ENCODE measurements at regions not wholly inside any gene's neighbourhood (a gene's known extent, or its start where the extent isn't known, plus 50 kb on each side); places are given as distances from the start of the nearest gene placed in this dataset.
A peak's percentile ranks its signal among the peaks of the same experiment; 100 is the strongest.
"Not testable (repeated sequence)": the region's sequence is repeated elsewhere in the genome, so short reads cannot be mapped to it uniquely, and the experiment has no call there.

GRCh38 chr3:27553886-27554540 is 69.8 kb upstream of the SLC4A7 start:
- WGBS, result 97% methylated on average over 2 of the region's 2 CpGs
- H3K4me3 ChIP-seq (ENCODE audit: low read length), result no peak overlapping the region
- no peak overlapping the region for H3K27ac ChIP-seq (ENCODE audit: low read depth, low read length)
- no peak overlapping the region for H3K9ac ChIP-seq (ENCODE audit: low read depth, low read length)
- no peaks in the 10 kb centered on the region for H3K36me3 ChIP-seq (ENCODE audit: insufficient read depth, low read length)
- no peaks in the 10 kb centered on the region for H3K27me3 ChIP-seq (ENCODE audit: insufficient read depth, low read length)
- 0 out of 2 replicates have a peak, but pooled peaks cover 3% of the 10 kb centered on the region for H3K9me3 ChIP-seq (ENCODE audit: insufficient read depth, low read depth, low read length)
- no peaks in the 10 kb centered on the region for H3K4me1 ChIP-seq (ENCODE audit: insufficient read depth, low read length)

DNA sequence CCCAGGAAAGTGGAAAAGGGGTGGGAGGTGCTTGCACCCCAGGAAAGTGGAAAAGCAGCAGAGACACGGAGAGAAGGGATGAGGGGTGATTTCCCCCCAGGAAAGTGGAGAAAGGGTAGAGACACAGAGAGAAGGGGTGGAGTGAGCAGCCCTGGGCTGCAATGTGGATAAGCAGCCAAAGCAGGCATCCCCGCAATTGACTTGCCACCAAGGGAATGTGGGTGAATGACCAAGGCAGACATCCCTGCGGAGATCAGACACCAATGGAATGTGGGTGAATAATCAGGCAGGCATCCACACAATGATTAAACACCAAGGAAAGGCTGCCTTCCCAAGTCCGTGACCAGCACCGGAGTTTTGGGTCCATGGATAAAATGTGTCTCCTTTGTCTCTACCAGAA is 68.5 kb upstream of the SLC4A7 start:
- not testable (repeated sequence) for H3K27ac ChIP-seq (ENCODE audit: low read depth, low read length)

GRCh38 chr3:27551413-27551812 is 67.2 kb upstream of the SLC4A7 start:
- not testable (repeated sequence) for H3K9ac ChIP-seq (ENCODE audit: low read depth, low read length); H3K9me3 ChIP-seq (ENCODE audit: insufficient read depth, low read depth, low read length); H3K4me3 ChIP-seq (ENCODE audit: low read length); H3K4me1 ChIP-seq (ENCODE audit: insufficient read depth, low read length); H3K36me3 ChIP-seq (ENCODE audit: insufficient read depth, low read length); H3K27me3 ChIP-seq (ENCODE audit: insufficient read depth, low read length); H3K27ac ChIP-seq (ENCODE audit: low read depth, low read length)
- 88% methylated on average over 4 of the region's 4 CpGs for WGBS

More for the DNA sequence above, 68.5 kb upstream of the SLC4A7 start:
- H3K9me3 ChIP-seq (ENCODE audit: insufficient read depth, low read depth, low read length); H3K36me3 ChIP-seq (ENCODE audit: insufficient read depth, low read length); H3K4me1 ChIP-seq (ENCODE audit: insufficient read depth, low read length); H3K27me3 ChIP-seq (ENCODE audit: insufficient read depth, low read length); H3K9ac ChIP-seq (ENCODE audit: low read depth, low read length); H3K4me3 ChIP-seq (ENCODE audit: low read length): not testable (repeated sequence)
- whole genome bisulfite sequencing, result 76% methylated on average over 5 of the region's 5 CpGs

DNA sequence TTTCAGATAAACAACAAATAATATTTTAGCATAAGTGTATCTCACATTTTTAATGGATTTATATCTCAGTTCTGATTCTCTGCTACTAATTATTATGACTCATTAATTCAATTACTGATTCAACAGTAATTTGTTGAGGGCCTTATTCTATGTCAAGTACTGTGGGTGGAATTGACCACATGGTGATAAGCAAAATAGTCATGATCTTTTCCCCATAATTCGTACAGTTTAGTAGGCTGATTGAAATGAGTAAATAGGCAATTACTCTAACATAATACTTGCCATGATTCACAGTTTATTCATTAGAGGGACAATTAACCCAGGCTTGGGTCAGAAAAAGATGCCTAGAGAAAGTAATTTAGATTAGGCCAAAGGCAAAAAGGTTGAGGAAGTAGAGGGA is 60.9 kb upstream of the SLC4A7 start:
- Histone ChIP-seq H3K27ac (ENCODE audit: low read depth, low read length) (no peak overlapping the region), H3K36me3 (ENCODE audit: insufficient read depth, low read length) (no peaks in the 10 kb centered on the region), H3K9ac (ENCODE audit: low read depth, low read length) (no peak overlapping the region), H3K27me3 (ENCODE audit: insufficient read depth, low read length) (no peaks in the 10 kb centered on the region), H3K9me3 (ENCODE audit: insufficient read depth, low read depth, low read length) (no peaks in the 10 kb centered on the region), H3K4me3 (ENCODE audit: low read length) (no peak overlapping the region), H3K4me1 (ENCODE audit: insufficient read depth, low read length) (peaks cover 10% of the 10 kb centered on the region)
- no CpG with 5 or more reads among the region's 1 CpG for WGBS

GRCh38 chr3:27544372-27544865 is 60.2 kb upstream of the SLC4A7 start:
- Histone ChIP-seq H3K36me3 (ENCODE audit: insufficient read depth, low read length) (no peaks in the 10 kb centered on the region), H3K27ac (ENCODE audit: low read depth, low read length) (no peak overlapping the region), H3K27me3 (ENCODE audit: insufficient read depth, low read length) (no peaks in the 10 kb centered on the region), H3K4me3 (ENCODE audit: low read length) (no peak overlapping the region), H3K9me3 (ENCODE audit: insufficient read depth, low read depth, low read length) (no peaks in the 10 kb centered on the region), H3K9ac (ENCODE audit: low read depth, low read length) (no peak overlapping the region), H3K4me1 (ENCODE audit: insufficient read depth, low read length) (peaks cover 10% of the 10 kb centered on the region)
- 100% methylated on average over 1 of the region's 3 CpGs for WGBS

- H3K27ac ChIP-seq (ENCODE audit: low read depth, low read length), result no peak overlapping the region
- H3K9me3 ChIP-seq (ENCODE audit: insufficient read depth, low read depth, low read length), result no peaks in the 10 kb centered on the region
- H3K36me3 ChIP-seq (ENCODE audit: insufficient read depth, low read length), result no peaks in the 10 kb centered on the region
- no peak overlapping the region for H3K9ac ChIP-seq (ENCODE audit: low read depth, low read length)
- no peaks in the 10 kb centered on the region for H3K27me3 ChIP-seq (ENCODE audit: insufficient read depth, low read length)
- peaks cover 10% of the 10 kb centered on the region for H3K4me1 ChIP-seq (ENCODE audit: insufficient read depth, low read length)
- no peak overlapping the region for H3K4me3 ChIP-seq (ENCODE audit: low read length)
- 87% methylated on average over 5 of the region's 5 CpGs for WGBS
Measured at GRCh38 chr3:27542476-27542875, 58.3 kb upstream of the SLC4A7 start.

DNA sequence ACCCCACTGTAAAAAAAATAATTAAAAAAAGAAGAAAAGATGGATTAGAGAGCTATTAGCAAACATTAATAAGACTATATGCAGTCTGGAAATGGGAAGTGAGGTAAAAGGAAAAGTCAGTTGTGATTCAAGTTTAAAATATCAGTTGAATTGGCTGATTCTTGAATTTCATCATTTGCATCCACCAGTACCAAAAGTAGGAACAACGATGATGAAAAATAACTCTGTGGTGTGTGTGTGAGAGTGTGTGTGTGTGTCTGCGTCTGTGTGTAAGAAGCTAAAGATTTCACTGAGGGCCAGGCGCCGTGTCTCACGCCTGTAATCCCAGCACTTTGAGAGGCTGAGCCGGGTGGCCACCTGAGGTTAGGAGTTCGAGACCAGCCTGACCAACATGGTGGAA is 56.0 kb upstream of the SLC4A7 start:
- Histone ChIP-seq H3K9me3 (ENCODE audit: insufficient read depth, low read depth, low read length) (no peaks in the 10 kb centered on the region), H3K36me3 (ENCODE audit: insufficient read depth, low read length) (no peaks in the 10 kb centered on the region), H3K27me3 (ENCODE audit: insufficient read depth, low read length) (no peaks in the 10 kb centered on the region), H3K4me1 (ENCODE audit: insufficient read depth, low read length) (peaks cover 23% of the 10 kb centered on the region), H3K27ac (ENCODE audit: low read depth, low read length) (no peak overlapping the region), H3K9ac (ENCODE audit: low read depth, low read length) (no peak overlapping the region), H3K4me3 (ENCODE audit: low read length) (no peak overlapping the region)
- WGBS, result 96% methylated on average over 7 of the region's 7 CpGs

DNA sequence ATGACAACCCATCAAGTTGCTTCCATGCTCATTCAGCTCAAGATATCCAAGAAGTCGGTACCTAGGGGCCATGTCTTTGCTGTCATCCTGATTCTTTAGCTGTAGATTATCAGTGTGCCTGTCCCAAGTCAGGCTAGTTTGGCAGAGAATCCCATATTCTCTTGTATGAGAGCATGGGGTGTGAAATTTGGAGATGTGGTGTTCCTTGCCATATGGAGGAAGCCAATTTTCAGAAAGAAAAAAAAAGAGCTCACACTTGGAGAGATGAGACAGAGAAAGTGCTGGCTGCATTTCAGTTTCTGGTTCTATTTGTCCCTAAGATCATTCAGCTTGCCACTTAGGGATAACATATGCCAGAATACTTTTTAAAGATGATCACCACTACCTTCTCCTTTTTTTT is 52.3 kb upstream of the SLC4A7 start:
- peaks cover 45% of the 10 kb centered on the region for H3K4me1 ChIP-seq (ENCODE audit: insufficient read depth, low read length)

DNA sequence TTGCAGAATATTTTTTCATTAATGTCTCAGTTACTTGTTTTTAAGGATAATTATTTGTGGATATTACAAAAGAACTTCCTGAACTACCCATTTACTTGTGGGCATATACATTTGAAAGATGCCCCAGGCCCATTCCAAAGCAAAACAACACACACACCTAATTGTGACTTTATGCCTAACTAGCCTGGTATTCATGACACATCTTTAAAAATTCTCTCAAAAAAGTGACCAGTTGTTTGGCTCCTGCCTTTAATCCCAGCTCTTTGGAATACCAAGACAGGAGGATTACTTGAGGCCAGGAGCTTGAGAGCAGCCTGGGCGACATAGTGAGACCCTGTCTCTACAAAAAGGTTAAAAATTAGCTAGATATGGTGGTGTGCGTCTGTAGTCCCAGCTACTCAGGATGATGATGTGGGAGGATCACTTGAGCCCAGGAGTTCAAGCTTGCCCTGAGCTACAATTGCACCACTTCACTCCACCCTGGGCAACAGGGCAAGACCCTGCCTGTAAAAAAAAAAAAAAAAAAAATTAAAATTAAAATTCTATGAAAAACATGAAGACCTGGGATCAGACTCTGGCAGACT is 51.7 kb upstream of the SLC4A7 start:
- H3K4me1 ChIP-seq (ENCODE audit: insufficient read depth, low read length), result peaks cover 48% of the 10 kb centered on the region
- no peak overlapping the region for H3K9ac ChIP-seq (ENCODE audit: low read depth, low read length)

More for the DNA sequence above, 52.3 kb upstream of the SLC4A7 start:
- 97% methylated on average over 1 of the region's 1 CpG for WGBS
- peak overlapping the region; percentile 22; the same call in 1 of the 2 replicates for H3K27ac ChIP-seq (ENCODE audit: low read depth, low read length)
- H3K27me3 ChIP-seq (ENCODE audit: insufficient read depth, low read length), result no peaks in the 10 kb centered on the region
- no peaks in the 10 kb centered on the region for H3K36me3 ChIP-seq (ENCODE audit: insufficient read depth, low read length)
- H3K4me3 ChIP-seq (ENCODE audit: low read length), result no peak overlapping the region
- H3K9ac ChIP-seq (ENCODE audit: low read depth, low read length), result no peak overlapping the region
- no peaks in the 10 kb centered on the region for H3K9me3 ChIP-seq (ENCODE audit: insufficient read depth, low read depth, low read length)

DNA sequence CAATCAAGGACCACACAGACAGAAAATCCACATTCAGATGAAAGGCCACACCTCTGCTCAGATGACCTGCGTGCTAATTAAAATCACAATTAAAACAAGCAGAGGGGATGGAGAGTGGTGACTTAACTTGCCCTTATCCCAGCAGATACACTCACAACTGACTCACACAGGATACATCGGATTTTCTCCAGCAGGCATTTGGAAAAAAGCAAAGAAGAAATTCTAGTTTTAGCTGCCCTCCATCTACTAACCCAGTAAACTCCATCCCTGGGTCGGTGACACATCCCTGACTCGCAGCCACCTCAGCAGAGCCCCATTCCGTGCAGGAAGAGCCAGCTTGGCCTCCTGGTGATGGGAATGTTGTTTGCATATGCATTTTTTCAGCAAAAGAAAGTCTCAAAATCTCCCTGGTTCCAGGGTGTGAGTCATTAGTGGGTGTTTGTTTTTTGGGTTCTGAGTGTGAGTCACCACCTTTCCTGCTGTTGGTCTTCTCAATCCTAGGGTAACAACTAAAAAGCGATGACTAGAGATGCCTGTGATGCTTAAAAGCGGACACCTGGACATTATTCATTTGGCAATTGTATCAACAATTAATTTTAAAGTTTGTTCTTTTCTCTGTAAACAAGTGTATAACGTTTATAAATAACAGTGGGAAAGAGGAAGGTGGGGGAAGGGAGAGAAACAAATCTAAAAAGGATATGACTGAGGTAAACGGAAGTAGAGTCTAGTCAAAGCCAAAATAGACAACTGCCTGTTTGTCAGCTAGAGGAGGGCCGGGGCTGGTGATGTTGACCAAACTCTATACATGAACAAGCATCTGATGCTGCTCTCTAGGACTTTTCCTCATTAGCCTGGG is 49.8 kb upstream of the SLC4A7 start:
- Histone ChIP-seq H3K9ac (ENCODE audit: low read depth, low read length) (peak overlapping the region; percentile 38; the same call in 1 of the 2 replicates), H3K4me1 (ENCODE audit: insufficient read depth, low read length) (peaks cover 50% of the 10 kb centered on the region)
- WGBS, result 8% methylated on average over 10 of the region's 10 CpGs

More for the DNA sequence above, 51.7 kb upstream of the SLC4A7 start:
- no peak overlapping the region for H3K4me3 ChIP-seq (ENCODE audit: low read length)
- WGBS, result 83% methylated on average over 2 of the region's 2 CpGs
- H3K36me3 ChIP-seq (ENCODE audit: insufficient read depth, low read length), result no peaks in the 10 kb centered on the region
- H3K27me3 ChIP-seq (ENCODE audit: insufficient read depth, low read length), result no peaks in the 10 kb centered on the region; the same call in 1 of the 2 replicates
- H3K27ac ChIP-seq (ENCODE audit: low read depth, low read length), result peak overlapping the region; percentile 57
- no peaks in the 10 kb centered on the region for H3K9me3 ChIP-seq (ENCODE audit: insufficient read depth, low read depth, low read length)

More for the DNA sequence above, 49.8 kb upstream of the SLC4A7 start:
- Histone ChIP-seq H3K27ac (ENCODE audit: low read depth, low read length) (peak overlapping the region; percentile 93), H3K36me3 (ENCODE audit: insufficient read depth, low read length) (no peaks in the 10 kb centered on the region), H3K9me3 (ENCODE audit: insufficient read depth, low read depth, low read length) (no peaks in the 10 kb centered on the region), H3K27me3 (ENCODE audit: insufficient read depth, low read length) (no peaks in the 10 kb centered on the region; the same call in 1 of the 2 replicates), H3K4me3 (ENCODE audit: low read length) (0 out of 2 replicates have a peak overlapping the region, but pooled peaks have one; percentile 21)

All from HUES64 (cell line).